ENCODE measurements at regions not wholly inside any gene's neighbourhood (a gene's known extent, or its start where the extent isn't known, plus 50 kb on each side); places are given as distances from the start of the nearest gene placed in this dataset.

DNA sequence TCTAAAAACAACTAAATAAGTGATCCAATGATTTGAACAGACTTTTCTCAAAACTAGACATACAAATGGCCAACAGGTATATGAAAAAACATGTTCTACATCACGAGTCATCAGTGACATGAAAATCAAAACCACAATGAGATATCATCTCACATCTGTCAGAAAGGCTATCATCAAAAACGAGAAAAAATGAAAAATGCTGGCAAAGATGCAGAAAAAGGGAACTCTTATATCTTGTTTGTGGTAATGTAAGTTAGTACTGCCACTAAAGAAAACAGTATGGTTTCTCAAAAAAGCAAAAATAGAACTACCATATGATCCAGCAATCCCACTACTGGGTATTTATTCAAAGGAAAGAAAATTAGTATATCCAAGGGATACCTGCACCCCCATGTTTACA, 152.9 kb upstream of the FOXN2 start:
- TF ChIP-seq, protein P1, sequence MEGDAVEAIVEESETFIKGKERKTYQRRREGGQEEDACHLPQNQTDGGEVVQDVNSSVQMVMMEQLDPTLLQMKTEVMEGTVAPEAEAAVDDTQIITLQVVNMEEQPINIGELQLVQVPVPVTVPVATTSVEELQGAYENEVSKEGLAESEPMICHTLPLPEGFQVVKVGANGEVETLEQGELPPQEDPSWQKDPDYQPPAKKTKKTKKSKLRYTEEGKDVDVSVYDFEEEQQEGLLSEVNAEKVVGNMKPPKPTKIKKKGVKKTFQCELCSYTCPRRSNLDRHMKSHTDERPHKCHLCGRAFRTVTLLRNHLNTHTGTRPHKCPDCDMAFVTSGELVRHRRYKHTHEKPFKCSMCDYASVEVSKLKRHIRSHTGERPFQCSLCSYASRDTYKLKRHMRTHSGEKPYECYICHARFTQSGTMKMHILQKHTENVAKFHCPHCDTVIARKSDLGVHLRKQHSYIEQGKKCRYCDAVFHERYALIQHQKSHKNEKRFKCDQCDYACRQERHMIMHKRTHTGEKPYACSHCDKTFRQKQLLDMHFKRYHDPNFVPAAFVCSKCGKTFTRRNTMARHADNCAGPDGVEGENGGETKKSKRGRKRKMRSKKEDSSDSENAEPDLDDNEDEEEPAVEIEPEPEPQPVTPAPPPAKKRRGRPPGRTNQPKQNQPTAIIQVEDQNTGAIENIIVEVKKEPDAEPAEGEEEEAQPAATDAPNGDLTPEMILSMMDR (IDR thresholded peaks at IDR 0.05) = no peak
- no peak for TF ChIP-seq POLR2A (IDR thresholded peaks at IDR 0.05)
- no peak for TF ChIP-seq EP300 (IDR thresholded peaks at IDR 0.05)

All from ovary (tissue), 3 donors.